Stimulated activated CD8-positive, alpha-beta memory T cell treated with anti-CD3 and anti-CD28 coated beads, Interleukin-12 subunit alpha, Interleukin-12 subunit beta, amount 100 ng/mL, for 4 hours (primary cell): ENCODE measurements at regions not wholly inside any gene's neighbourhood (a gene's known extent, or its start where the extent isn't known, plus 50 kb on each side); places are given as distances from the start of the nearest gene placed in this dataset.
"Not testable (repeated sequence)": the region's sequence is repeated elsewhere in the genome, so short reads cannot be mapped to it uniquely, and the experiment has no call there.

Experiments
- DNase-seq: peaks from one replicate; pipeline ENCODE4 v3.0.0-alpha.2; 2020; ENCODE audit warnings: low read depth

GRCh38 chr10:11403646-11404045 lies 207.8 kb downstream of the USP6NL start:
- DNase-seq: not testable (repeated sequence)

GRCh38 chr10:11403116-11403515 lies 208.3 kb downstream of the USP6NL start:
- peak; percentile 40 for DNase-seq

- DNase-seq: no peak
These were observed 209.1 kb downstream of the USP6NL start for GRCh38 chr10:11402392-11402791.

DNA sequence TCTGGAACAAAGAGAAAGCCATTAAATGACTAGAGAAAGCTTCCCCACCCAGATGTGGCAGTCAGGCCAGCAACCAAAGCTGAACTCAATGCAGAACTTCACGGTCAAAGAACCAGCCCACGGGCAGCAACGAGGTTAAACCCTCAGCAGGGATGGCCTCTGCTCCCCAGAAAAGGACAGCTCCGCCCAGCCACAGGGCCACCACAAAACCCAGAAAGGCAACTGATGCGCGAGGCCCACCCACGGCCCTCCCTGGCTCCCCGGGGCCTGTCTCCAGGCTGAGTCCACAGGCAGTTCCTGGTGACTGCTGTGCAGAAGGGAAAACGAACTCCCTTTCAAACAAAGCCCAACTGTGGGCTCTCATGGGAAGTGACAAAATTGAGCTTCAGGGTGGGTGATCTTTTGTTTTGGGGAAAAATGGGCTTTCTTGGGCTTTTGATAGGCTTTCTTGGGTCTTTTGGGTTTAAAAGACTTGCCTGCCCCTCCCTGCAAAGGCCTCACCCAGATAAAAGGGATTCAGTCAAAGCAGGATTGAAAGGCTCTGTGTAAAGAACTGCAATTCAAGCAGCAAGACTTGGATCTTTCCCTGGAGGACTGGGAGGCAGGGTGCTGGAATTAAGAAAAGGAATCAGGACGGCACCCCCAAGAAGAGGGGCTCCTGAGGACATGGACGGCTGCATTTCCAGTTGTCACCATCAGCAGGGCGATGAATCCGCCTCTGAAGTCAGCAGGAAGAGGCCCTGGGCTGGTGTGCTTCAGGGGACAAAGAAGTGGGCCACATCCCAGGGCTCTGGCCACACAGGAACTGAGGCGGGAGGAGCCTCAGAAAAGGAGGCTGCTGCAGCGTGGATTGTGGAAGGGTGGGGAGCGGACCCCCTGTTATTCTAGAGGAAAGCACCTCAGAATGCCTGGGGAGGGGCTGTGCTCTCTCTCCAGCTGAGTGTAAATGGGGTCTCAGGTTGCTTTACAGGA lies 209.9 kb downstream of the USP6NL start:
- no peak for DNase-seq

GRCh38 chr10:11397980-11398580 lies 213.4 kb downstream of the USP6NL start:
- no peak for DNase-seq

DNA sequence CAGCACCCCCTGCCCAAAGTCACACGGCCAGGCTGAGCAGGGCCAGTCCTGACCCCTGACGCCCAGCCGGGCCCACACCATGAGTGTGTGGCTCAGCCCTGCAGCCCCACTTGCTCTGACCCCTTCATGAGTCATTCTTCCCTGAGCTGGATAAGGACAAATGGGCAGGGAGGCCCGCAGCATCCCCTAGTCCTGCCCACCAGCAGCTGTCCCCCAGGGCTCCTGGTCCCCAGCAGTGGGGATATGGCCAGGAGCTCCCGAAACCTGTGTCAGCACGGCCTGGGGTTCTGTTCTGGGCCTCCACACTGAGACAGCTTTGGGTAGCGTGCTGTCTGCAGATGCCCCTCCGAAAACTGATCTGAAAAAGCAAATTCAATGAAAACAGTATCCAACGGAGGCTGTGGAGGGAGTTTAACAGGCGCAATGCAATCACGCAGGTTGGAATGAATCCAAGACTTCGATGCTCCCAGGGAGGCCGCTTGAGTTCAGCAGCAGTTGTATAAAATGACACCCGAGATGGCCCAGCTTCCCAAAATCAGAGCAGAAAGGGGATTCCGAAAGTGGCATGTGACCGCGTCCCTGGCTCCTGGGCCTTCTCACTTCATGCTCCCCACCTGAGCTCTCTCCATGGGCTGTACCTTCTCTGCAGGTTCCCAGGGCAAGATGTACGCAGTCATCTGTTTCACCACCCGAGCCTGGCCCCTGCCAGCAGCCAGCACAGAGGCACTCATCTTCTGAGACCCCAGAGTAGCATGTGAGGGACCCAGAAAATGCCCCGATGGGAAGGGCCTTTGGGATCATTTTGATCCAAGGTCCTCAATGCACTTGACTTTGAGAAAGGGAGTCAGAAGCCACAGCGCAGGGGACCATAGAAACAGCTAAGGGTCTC lies 214.1 kb downstream of the USP6NL start:
- DNase-seq: no peak

DNA sequence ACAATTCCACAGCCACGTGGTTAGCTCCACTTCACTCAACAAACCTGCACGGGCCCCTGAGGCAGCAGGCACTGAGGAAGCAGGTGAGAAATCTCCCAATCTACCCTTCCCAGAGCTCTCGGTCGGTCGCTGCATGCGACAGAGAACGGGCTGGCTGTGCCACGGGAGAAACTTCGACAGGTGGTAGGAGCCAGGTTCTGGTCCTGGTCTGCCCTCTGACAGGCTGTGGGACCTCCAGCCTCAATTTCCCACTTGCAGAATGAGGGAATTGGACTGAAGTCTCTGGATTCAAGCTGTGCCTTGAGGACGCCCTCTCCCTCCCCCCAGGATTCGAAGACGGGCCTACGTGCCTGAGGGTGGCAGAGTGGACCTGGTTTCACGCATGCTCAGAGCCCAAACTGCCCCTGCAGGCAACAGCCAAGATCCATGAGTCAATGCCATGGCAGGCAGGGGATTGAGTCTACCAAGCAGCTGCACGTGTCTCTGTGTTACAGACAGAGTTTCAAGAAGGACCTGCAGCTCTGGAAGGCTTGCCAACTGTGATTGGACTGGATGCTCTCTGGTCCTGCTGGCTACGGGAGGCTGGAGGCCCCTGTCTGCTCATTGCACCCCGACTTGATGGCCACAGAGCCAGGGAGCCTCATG lies 215.0 kb downstream of the USP6NL start:
- DNase-seq: no peak

DNA sequence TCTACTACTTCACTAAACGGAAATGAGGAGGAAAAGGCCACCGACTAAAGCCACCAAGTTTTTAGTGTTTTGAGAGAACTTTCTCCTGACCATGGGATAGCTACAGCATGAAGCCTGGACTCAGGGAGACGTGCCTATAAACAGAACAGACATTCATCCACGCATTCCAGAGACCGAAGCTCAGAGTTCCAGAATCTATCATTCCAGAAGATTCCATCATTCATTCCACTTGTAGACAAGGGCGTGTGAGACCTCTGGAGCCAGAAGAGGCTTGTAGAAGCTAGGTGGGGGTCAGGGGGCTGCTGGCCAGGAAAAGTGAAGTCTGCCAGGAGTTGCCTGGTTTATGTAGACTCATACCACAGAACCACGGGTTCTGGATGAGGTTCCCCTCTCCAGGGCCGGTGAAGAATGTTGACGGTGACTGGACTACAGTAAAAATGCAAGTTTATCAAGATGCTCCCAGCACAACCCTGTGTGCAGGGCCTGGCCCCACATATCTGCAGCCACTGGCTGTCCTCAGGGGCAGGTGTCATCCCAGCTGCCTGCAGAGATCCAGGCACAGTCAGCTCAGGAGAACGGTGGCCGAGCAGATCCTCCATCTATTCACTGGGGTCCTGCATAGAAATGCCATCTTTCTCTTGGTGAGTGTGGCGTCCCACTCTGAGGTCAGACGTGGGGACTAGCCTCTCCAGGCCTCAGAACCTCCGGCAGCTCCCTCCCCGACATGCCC lies 215.7 kb downstream of the USP6NL start:
- DNase-seq: no peak

DNA sequence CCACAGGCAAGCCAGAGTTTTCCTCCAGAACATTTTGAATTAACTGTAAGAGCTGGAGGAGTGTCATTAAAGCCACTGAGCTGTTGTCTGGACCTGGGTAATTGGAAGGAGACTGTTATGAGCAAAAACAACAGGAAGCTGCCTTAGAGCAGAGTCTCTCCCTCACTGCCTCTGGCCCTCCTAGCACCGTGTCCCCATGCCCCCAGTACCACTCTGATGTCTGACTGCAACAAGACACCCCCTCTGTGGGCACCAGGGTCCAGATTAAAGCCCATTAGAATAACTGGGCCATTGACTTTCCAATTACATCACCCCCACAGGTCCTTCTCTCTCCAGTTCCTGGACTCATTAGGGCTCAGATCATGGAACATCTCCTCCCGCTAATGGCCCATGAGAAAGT lies 216.3 kb downstream of the USP6NL start:
- DNase-seq: no peak

GRCh38 chr10:11393858-11394257 lies 217.6 kb downstream of the USP6NL start:
- no peak for DNase-seq

DNA sequence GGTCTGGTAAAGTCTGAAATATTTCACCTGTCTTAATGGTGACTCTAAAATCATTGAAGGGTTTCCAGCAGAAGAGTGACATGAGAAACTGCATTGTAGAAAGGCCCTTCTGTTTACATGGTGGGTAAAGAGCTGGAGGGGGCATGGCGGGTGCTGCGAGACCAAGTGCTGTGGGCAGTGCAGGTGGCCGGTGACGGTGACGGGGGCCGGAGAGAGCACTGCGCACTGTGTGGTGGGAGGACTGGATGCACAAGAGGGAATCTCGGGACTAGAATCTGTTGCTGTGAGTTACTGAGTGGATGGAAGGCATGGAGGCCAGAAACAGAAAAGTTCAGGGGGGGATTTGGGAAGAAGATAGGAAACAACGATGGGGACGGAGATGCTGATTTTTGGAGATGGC lies 218.7 kb downstream of the USP6NL start:
- no peak for DNase-seq

DNA sequence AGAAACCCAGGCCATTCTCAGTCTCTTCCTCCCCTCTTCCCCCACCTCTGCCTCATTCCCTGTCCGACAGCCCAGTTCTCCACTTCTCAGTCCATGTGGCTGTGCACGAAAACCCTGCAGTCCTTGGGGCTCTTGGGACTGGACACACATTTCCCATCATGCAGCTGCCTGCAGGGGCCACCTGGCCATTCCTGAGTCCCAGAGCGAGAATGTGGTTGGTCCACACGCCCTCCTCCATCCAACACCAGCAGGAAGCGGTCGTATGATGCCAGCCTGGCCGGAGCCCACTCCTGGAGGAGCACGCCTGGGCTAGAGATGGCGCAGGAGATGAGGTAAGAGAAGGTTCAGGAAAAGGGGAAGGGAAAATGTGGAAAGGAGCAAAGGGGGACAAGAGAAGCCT lies 222.5 kb downstream of the USP6NL start:
- DNase-seq: no peak

DNA sequence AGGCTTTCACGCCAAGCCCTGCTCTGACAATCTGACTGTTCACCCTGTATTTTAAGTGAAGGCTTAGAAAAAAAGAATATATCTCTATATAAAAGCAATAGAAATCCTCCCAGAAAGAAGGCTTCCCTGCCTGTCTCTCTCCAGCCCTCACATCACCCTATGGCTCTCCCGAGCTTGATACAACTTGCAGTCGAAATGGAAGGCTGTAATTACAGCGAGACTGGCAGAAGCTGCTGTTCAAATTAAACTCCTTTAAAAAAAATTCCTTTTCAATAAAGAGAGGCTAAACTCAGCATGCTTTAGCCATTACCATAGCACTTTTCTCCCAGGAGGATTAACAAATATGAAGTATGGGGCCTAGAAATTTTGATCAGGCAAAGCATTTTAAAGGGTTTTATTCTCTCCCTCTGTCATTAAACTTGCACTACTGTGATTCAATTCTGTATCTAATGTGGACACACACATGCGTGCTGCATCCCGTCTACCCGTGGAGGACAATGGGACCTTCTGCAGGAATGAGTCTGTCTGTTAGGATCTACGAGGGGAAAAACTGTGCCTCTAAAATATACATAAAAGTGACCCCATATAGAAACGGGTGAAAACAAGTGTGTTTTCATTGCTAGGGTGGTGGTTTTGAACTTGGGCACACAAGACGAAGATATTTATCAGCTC lies 223.8 kb downstream of the USP6NL start:
- no peak for DNase-seq

GRCh38 chr10:11387044-11387443 lies 224.4 kb downstream of the USP6NL start:
- DNase-seq: no peak
